H1 (cell line): ENCODE measurements at regions not wholly inside any gene's neighbourhood (a gene's known extent, or its start where the extent isn't known, plus 50 kb on each side); places are given as distances from the start of the nearest gene placed in this dataset.

Experiments used
- CTCF ChIA-PET: fragments of 300-600 bp; sonication (Branson Sonifier 250); formaldehyde crosslinking; loops from one replicate; lab custom pipeline; 2021; ENCODE audit not compliant: partially characterized antibody; lab: Charles Lee
- POLR2A ChIA-PET: fragments of 300-600 bp; sonication (Branson Sonifier 250); formaldehyde crosslinking; loops from one replicate; lab custom pipeline; 2021; ENCODE audit warnings: inconsistent platforms; ENCODE audit not compliant: partially characterized antibody; lab: Charles Lee
- DNase-seq, 2 experiments: peaks; one replicate each; pipeline versions ENCODE4 v3.0.0 to v3.0.0-alpha.2; 2010 to 2022; ENCODE audit warnings: low spot score in 2 of 2, low read depth in 1 of 2, mixed read lengths in 1 of 2
- FAIRE-seq: peaks from 2 replicates; lab custom pipeline; 2011; peaks lifted over from hg19 to GRCh38; lab: Jason Lieb, UNC
- H2AFZ ChIP-seq: 2 replicates; pipeline ENCODE4 v1.8.1; 2012; ENCODE audit warnings: low read length, inconsistent platforms
- H2AK5ac ChIP-seq: 2 replicates; pipeline ENCODE4 v1.6.1; 2013; ENCODE audit warnings: low read depth, low read length
- H2BK120ac ChIP-seq: replicated peaks from 2 replicates; pipeline ENCODE3; 2013; ENCODE audit warnings: low read depth, low read length, inconsistent platforms
- H2BK12ac ChIP-seq: 2 replicates; pipeline ENCODE4 v1.6.1; 2013; ENCODE audit warnings: low read depth, low read length
- H2BK15ac ChIP-seq: 2 replicates; pipeline ENCODE4 v1.6.1; 2013; ENCODE audit warnings: low read length
- H2BK20ac ChIP-seq: 2 replicates; pipeline ENCODE4 v1.6.1; 2013; ENCODE audit warnings: low read length
- H2BK5ac ChIP-seq: 2 replicates; pipeline ENCODE4 v1.6.1; 2013; ENCODE audit warnings: low read depth, low read length
- H3K14ac ChIP-seq: 2 replicates; pipeline ENCODE4 v1.6.1; 2013; ENCODE audit warnings: inconsistent platforms; ENCODE audit not compliant: insufficient read length
- H3K18ac ChIP-seq: 2 replicates; pipeline ENCODE4 v1.6.1; 2013; ENCODE audit warnings: low read length; ENCODE audit errors: extremely low read depth
- H3K23ac ChIP-seq: 2 replicates; pipeline ENCODE4 v1.6.1; 2013; ENCODE audit warnings: inconsistent platforms; ENCODE audit not compliant: insufficient read length
- H3K23me2 ChIP-seq: 2 replicates; pipeline ENCODE4 v1.6.1; 2013; ENCODE audit warnings: low read depth, low read length
- H3K27ac ChIP-seq: 2 replicates; pipeline ENCODE4 v1.6.1; 2011; ENCODE audit warnings: low read depth, low read length, inconsistent platforms
- H3K27me3 ChIP-seq, 4 experiments: replicated peaks in 1 of 4; 1 replicate in 1 of 4; 2 replicates in 3 of 4; pipeline versions ENCODE4 v1.6.1 to v1.8.1; 2011 to 2013; ENCODE audit warnings: low read length in 3 of 4, mild to moderate bottlenecking in 3 of 4, inconsistent platforms in 2 of 4, mixed read lengths in 2 of 4, moderate library complexity in 1 of 4; ENCODE audit not compliant: control insufficient read depth in 3 of 4, insufficient read depth in 3 of 4; ENCODE audit errors: extremely low read depth in 1 of 4
- H3K36me3 ChIP-seq, 4 experiments: 2 replicates each; pipeline versions ENCODE4 v1.6.1 to v1.8.1; 2011 to 2013; ENCODE audit warnings: mild to moderate bottlenecking in 4 of 4, low read length in 3 of 4, moderate library complexity in 2 of 4, control low read depth in 1 of 4, inconsistent platforms in 1 of 4; ENCODE audit not compliant: insufficient read depth in 4 of 4, control insufficient read depth in 2 of 4
- H3K4ac ChIP-seq: replicated peaks from 2 replicates; pipeline ENCODE3; 2013; ENCODE audit warnings: low read length, low read depth, mixed read lengths, inconsistent platforms; ENCODE audit not compliant: insufficient read length
- H3K4me1 ChIP-seq, 4 experiments: replicated peaks in 1 of 4; 1 replicate in 1 of 4; 2 replicates in 3 of 4; pipeline versions ENCODE4 v1.6.1 to v1.8.1; 2011 to 2013; ENCODE audit warnings: low read length in 3 of 4, inconsistent platforms in 2 of 4, mixed read lengths in 1 of 4; ENCODE audit not compliant: insufficient read depth in 4 of 4, control insufficient read depth in 3 of 4
- H3K4me2 ChIP-seq, 2 experiments: 2 replicates each; pipeline versions ENCODE4 v1.6.1 to v1.8.1; 2011 to 2013; ENCODE audit warnings: low read depth in 2 of 2, low read length in 2 of 2, control low read depth in 1 of 2, inconsistent platforms in 1 of 2, mild to moderate bottlenecking in 1 of 2; ENCODE audit not compliant: insufficient read depth in 1 of 2
- H3K4me3 ChIP-seq, 4 experiments: fragments of 200-600, 300-600 bp in 1 of 4; sonication (generic), shearing (Covaris generic), sonication (Bioruptor Twin) in 1 of 4; 2 replicates each; pipeline versions ENCODE4 v1.5.1 to v1.8.1; 2011 to 2016; ENCODE audit warnings: low read length in 4 of 4, low read depth in 3 of 4, control low read depth in 2 of 4, inconsistent platforms in 2 of 4, mild to moderate bottlenecking in 2 of 4, mixed read lengths in 1 of 4, moderate library complexity in 1 of 4; ENCODE audit not compliant: insufficient read depth in 2 of 4; ENCODE audit errors: extremely low read depth in 1 of 4
- H3K56ac ChIP-seq: replicated peaks from 2 replicates; pipeline ENCODE3; 2013; ENCODE audit warnings: low read depth, mild to moderate bottlenecking, mixed read lengths, low read length, inconsistent platforms; ENCODE audit not compliant: insufficient read length
- H3K79me1 ChIP-seq: 2 replicates; pipeline ENCODE4 v1.6.1; 2013; ENCODE audit warnings: low read depth, low read length, control low read depth
- H3K79me2 ChIP-seq, 2 experiments: 2 replicates each; pipeline versions ENCODE4 v1.6.1 to v1.8.1; 2012 to 2013; ENCODE audit warnings: low read length in 2 of 2, mild to moderate bottlenecking in 2 of 2, inconsistent platforms in 1 of 2; ENCODE audit not compliant: insufficient read depth in 2 of 2, control insufficient read depth in 1 of 2
- H3K9ac ChIP-seq, 4 experiments: replicated peaks in 1 of 4; 1 replicate in 1 of 4; 2 replicates in 3 of 4; pipeline versions ENCODE4 v1.6.1 to v1.8.1; 2011 to 2013; ENCODE audit warnings: low read depth in 3 of 4, low read length in 3 of 4, control low read depth in 2 of 4, mild to moderate bottlenecking in 2 of 4, moderate library complexity in 2 of 4, inconsistent platforms in 1 of 4; ENCODE audit errors: extremely low read depth in 1 of 4
- H3K9me3 ChIP-seq, 2 experiments: 2 replicates each; pipeline versions ENCODE4 v1.6.1 to v1.8.1; 2012 to 2013; ENCODE audit warnings: mild to moderate bottlenecking in 2 of 2, moderate library complexity in 2 of 2, control low read depth in 1 of 2, inconsistent platforms in 1 of 2, low read depth in 1 of 2, low read length in 1 of 2, mixed read lengths in 1 of 2; ENCODE audit not compliant: insufficient read depth in 2 of 2
- H4K20me1 ChIP-seq, 2 experiments: replicated peaks in 1 of 2; 2 replicates each; pipeline versions ENCODE3 to v1.8.1; 2011 to 2013; ENCODE audit warnings: inconsistent platforms in 2 of 2, low read length in 2 of 2, mild to moderate bottlenecking in 1 of 2; ENCODE audit not compliant: insufficient read depth in 2 of 2, control insufficient read depth in 1 of 2
- H4K5ac ChIP-seq: 2 replicates; pipeline ENCODE4 v1.6.1; 2013; ENCODE audit warnings: low read length, low read depth, mixed read lengths, inconsistent platforms; ENCODE audit not compliant: insufficient read length
- H4K8ac ChIP-seq: 2 replicates; pipeline ENCODE4 v1.8.0; 2013; ENCODE audit warnings: mild to moderate bottlenecking, moderate library complexity, low read length, inconsistent platforms; ENCODE audit not compliant: insufficient read depth; ENCODE audit errors: extremely low read depth
- H4K91ac ChIP-seq: replicated peaks from 2 replicates; pipeline ENCODE3; 2013; ENCODE audit warnings: low read length, mixed read lengths, inconsistent platforms; ENCODE audit not compliant: insufficient read length
- BACH1 ChIP-seq: IDR thresholded peaks from 2 replicates; pipeline ENCODE4 v1.6.1; 2012; ENCODE audit warnings: low read length, improper control_type of control experiment
- BCL11A ChIP-seq, 2 experiments: IDR thresholded peaks; one replicate each; pipeline ENCODE4 v1.6.1; 2011; ENCODE audit warnings: low read depth in 2 of 2, low read length in 2 of 2, mild to moderate bottlenecking in 2 of 2
- CREB1 ChIP-seq: IDR thresholded peaks from 2 replicates; pipeline ENCODE4 v1.6.1; 2012; ENCODE audit warnings: inconsistent platforms
- JUN ChIP-seq: IDR thresholded peaks from 2 replicates; pipeline ENCODE4 v1.6.1; 2011; ENCODE audit warnings: low read depth, mild to moderate bottlenecking, improper control_type of control experiment, low read length
- JUND ChIP-seq: IDR thresholded peaks from 2 replicates; pipeline ENCODE4 v1.6.1; 2011; ENCODE audit warnings: mild to moderate bottlenecking, improper control_type of control experiment, low read length
- KDM5A ChIP-seq: fragments of 200-600 bp; IDR thresholded peaks from 2 replicates; pipeline ENCODE4 v1.7.1; 2012; ENCODE audit warnings: mild to moderate bottlenecking, low read length, inconsistent platforms, mixed read lengths
- NANOG ChIP-seq: IDR thresholded peaks from 2 replicates; pipeline ENCODE4 v1.6.1; 2011; ENCODE audit warnings: low read length, low read depth, mild to moderate bottlenecking, inconsistent platforms; ENCODE audit not compliant: insufficient read depth, poor library complexity, severe bottlenecking
- POU5F1 ChIP-seq: IDR thresholded peaks from 2 replicates; pipeline ENCODE4 v1.6.1; 2011; ENCODE audit warnings: low read depth, mild to moderate bottlenecking, low read length, moderate library complexity
- RNF2 ChIP-seq: fragments of 200-900, 300-1000 bp; sonication (generic); IDR thresholded peaks from 2 replicates; pipeline ENCODE4 v1.7.1; 2016; ENCODE audit warnings: borderline replicate concordance, low read depth, mild to moderate bottlenecking, antibody characterized with exemption, low read length; ENCODE audit not compliant: poor library complexity, severe bottlenecking; ENCODE audit errors: missing control alignments
- SIRT6 ChIP-seq: IDR thresholded peaks from one replicate; pipeline ENCODE4 v1.7.1; 2012; ENCODE audit warnings: low read length, inconsistent platforms
- SP1 ChIP-seq: IDR thresholded peaks from 2 replicates; pipeline ENCODE4 v1.6.1; 2011; ENCODE audit warnings: low read depth, low read length
- TAF1 ChIP-seq: IDR thresholded peaks from 2 replicates; pipeline ENCODE4 v1.6.1; 2011; ENCODE audit warnings: mild to moderate bottlenecking, low read depth, low read length
- TAF7 ChIP-seq: optimal IDR thresholded peaks from 2 replicates; pipeline ENCODE3; 2011; ENCODE audit warnings: low read depth, mild to moderate bottlenecking, inconsistent platforms, low read length, moderate library complexity, borderline replicate concordance
- TEAD4 ChIP-seq: IDR thresholded peaks from 2 replicates; pipeline ENCODE4 v1.6.1; 2012; ENCODE audit warnings: low read depth, low read length, inconsistent platforms, mixed read lengths
- WGBS, 2 experiments: shearing (Covaris generic) in 1 of 2; methylation state at CpG; one replicate each; pipeline versions ENCODE4 v1.1.6 to v1.1.7; 2013 to 2015; ENCODE audit warnings: low lambda C conversion rate in 2 of 2, mixed read lengths in 2 of 2, inconsistent platforms in 1 of 2, low coverage in 1 of 2, missing lambda C conversion rate in 1 of 2; ENCODE audit not compliant: insufficient replicate concordance in 2 of 2, insufficient coverage in 1 of 2, insufficient read length in 1 of 2; ENCODE audit errors: extremely low coverage in 1 of 2, missing lambda C conversion rate in 1 of 2; 5-methylcytosine and 5-hydroxymethylcytosine counted together
- TF ChIP-seq, protein P1 (sequence below): IDR thresholded peaks from 2 replicates; pipeline ENCODE4 v1.6.1; 2011; ENCODE audit warnings: low read length, improper control_type of control experiment

DNA sequence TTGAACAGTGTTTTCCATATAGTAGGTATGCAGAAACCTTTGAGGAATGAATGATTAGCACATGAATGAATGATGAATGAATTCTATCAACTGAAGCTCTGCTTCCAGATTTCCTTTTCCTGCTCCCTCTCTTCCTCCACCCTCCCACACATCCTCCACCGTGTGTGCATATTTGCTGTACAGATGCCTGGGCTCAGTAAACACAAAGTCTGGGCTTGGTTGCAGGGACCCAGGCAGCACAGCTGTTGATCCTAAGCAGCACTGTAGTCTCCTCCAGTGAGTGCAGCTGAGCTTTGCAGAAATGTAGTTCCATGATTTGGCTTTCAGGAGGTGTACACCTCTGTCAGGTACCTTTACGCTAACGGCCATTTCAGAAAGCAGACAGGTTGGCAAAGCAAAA is 611.7 kb downstream of the NUF2 start:
- H3K27me3 ChIP-seq, result no peaks in the 10 kb centered on the region
- no peaks in the 10 kb centered on the region for H3K79me1 ChIP-seq
- no peak overlapping the region for H3K4me3 ChIP-seq
- WGBS, 2 experiments, result 98% methylated on average over 3 of the region's 3 CpGs; no CpG with 5 or more reads in 1 of the 2 experiments
- no peak overlapping the region for H2BK20ac ChIP-seq
- no peak overlapping the region for H2BK12ac ChIP-seq
- peaks cover 0 to 5% (median 0%) of the 10 kb centered on the region in 4 experiments; a peak in 1 of 7 replicates for H3K4me1 ChIP-seq
- no peak overlapping the region for H3K27ac ChIP-seq
- no peak overlapping the region for H3K23ac ChIP-seq
- no peak overlapping the region for H2BK5ac ChIP-seq
- no peak overlapping the region for H3K9ac ChIP-seq
- FAIRE-seq (no peak), DNase-seq (no peak)
- H3K18ac ChIP-seq, result no peak overlapping the region
- ChIA-PET CTCF (no interaction called here), POLR2A (interaction anchor here (0.9 kb wide), 1 partner anchor 322 kb away, joined by 4 read pairs; no protein-coding TSS in a partner anchor)
- H3K4ac ChIP-seq, result no peak overlapping the region
- H2BK120ac ChIP-seq, result peak overlapping the region; percentile 21
- no peak overlapping the region for H2AK5ac ChIP-seq
- peak overlapping the region; percentile 85; the same call in 1 of the 2 replicates for H2AFZ ChIP-seq
- no peaks in the 10 kb centered on the region for H3K79me2 ChIP-seq
- H4K8ac ChIP-seq, result no peak overlapping the region
- H3K23me2 ChIP-seq, result no peaks in the 10 kb centered on the region
- H4K5ac ChIP-seq, result no peak overlapping the region
- no peaks in the 10 kb centered on the region for H3K9me3 ChIP-seq
- TF ChIP-seq TAF1, result no peak
- TF ChIP-seq CREB1, result no peak
- TF ChIP-seq POU5F1, result no peak
- no peak for TF ChIP-seq BCL11A (IDR thresholded peaks at IDR 0.05; ENCODE audit: low read depth in 2 of 2, low read length in 2 of 2)
- TF ChIP-seq SP1, result no peak
- TF ChIP-seq SIRT6, result no peak
- no peak for TF ChIP-seq RNF2
- TF ChIP-seq BACH1, result no peak
- TF ChIP-seq, protein P1, sequence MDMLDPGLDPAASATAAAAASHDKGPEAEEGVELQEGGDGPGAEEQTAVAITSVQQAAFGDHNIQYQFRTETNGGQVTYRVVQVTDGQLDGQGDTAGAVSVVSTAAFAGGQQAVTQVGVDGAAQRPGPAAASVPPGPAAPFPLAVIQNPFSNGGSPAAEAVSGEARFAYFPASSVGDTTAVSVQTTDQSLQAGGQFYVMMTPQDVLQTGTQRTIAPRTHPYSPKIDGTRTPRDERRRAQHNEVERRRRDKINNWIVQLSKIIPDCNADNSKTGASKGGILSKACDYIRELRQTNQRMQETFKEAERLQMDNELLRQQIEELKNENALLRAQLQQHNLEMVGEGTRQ, result no peak
- no peak for TF ChIP-seq NANOG
- TF ChIP-seq JUND, result no peak
- no peak for TF ChIP-seq TEAD4
- no peak for TF ChIP-seq TAF7
- TF ChIP-seq KDM5A, result no peak
- TF ChIP-seq JUN, result no peak
- no peak overlapping the region for H3K56ac ChIP-seq
- H3K14ac ChIP-seq, result no peak overlapping the region
- H4K20me1 ChIP-seq, result no peaks in the 10 kb centered on the region
- H2BK15ac ChIP-seq, result no peak overlapping the region
- H4K91ac ChIP-seq, result no peak overlapping the region
- H3K4me2 ChIP-seq, result no peak overlapping the region
- H3K36me3 ChIP-seq, result no peaks in the 10 kb centered on the region
